IMR-90 (cell line): ENCODE measurements at regions not wholly inside any gene's neighbourhood (a gene's known extent, or its start where the extent isn't known, plus 50 kb on each side); places are given as distances from the start of the nearest gene placed in this dataset.
A peak's percentile ranks its signal among the peaks of the same experiment; 100 is the strongest.
"Not testable (repeated sequence)": the region's sequence is repeated elsewhere in the genome, so short reads cannot be mapped to it uniquely, and the experiment has no call there.

ENCODE experiments used
- ATAC-seq: fragments of 200-7000 bp; cut with Tn5 transposase; 2 replicates; pipeline ENCODE4 v1.9.1; 2020; ENCODE audit warnings: low read depth, mild to moderate bottlenecking, moderate library complexity
- BruUV-seq: library from RNA; stranded (reverse); fragments of 400-500 nt; replicated peaks from 2 replicates; lab custom pipeline; 2021; lab: Mats Ljungman, UMichigan
- CTCF ChIA-PET: fragments of 300-600 bp; formaldehyde crosslinking; extraction: SDS; loops from one replicate; lab custom pipeline; 2021; ENCODE audit warnings: antibody characterized with exemption; lab: Yijun Ruan, JAX
- POLR2A ChIA-PET: fragments of 300-600 bp; sonication (Branson Sonifier 250); formaldehyde crosslinking; loops from one replicate; lab custom pipeline; 2022; ENCODE audit warnings: antibody characterized with exemption; ENCODE audit not compliant: unreplicated experiment; lab: Charles Lee
- DNase-seq: peaks from one replicate; pipeline ENCODE4 v3.0.0; 2013
- H2AFZ ChIP-seq: replicated peaks from 2 replicates; pipeline ENCODE3; 2013; ENCODE audit warnings: low read length, mild to moderate bottlenecking; ENCODE audit not compliant: poor library complexity
- H2AK5ac ChIP-seq: 2 replicates; pipeline ENCODE4 v1.6.1; 2013; ENCODE audit warnings: low read depth, low read length, inconsistent platforms
- H2AK9ac ChIP-seq: replicated peaks from 2 replicates; pipeline ENCODE3; 2013; ENCODE audit warnings: mild to moderate bottlenecking, low read depth, low read length, moderate library complexity; ENCODE audit not compliant: poor library complexity
- H2BK120ac ChIP-seq: 2 replicates; pipeline ENCODE4 v1.6.1; 2013; ENCODE audit warnings: low read depth, low read length, inconsistent platforms
- H2BK15ac ChIP-seq: 3 replicates; pipeline ENCODE4 v1.6.1; 2013; ENCODE audit warnings: low read depth, low read length, inconsistent platforms
- H2BK20ac ChIP-seq: 2 replicates; pipeline ENCODE4 v1.6.1; 2013; ENCODE audit warnings: low read depth, mild to moderate bottlenecking, inconsistent platforms, low read length, moderate library complexity
- H2BK5ac ChIP-seq: 2 replicates; pipeline ENCODE4 v1.6.1; 2013; ENCODE audit warnings: mild to moderate bottlenecking, low read depth, low read length, inconsistent platforms; ENCODE audit not compliant: poor library complexity, severe bottlenecking
- H3K14ac ChIP-seq: replicated peaks from 2 replicates; pipeline ENCODE4 v1.6.1; 2013; ENCODE audit warnings: low read depth, low read length, inconsistent platforms
- H3K18ac ChIP-seq: 2 replicates; pipeline ENCODE4 v1.6.1; 2013; ENCODE audit warnings: low read depth, low read length, control low read depth
- H3K23ac ChIP-seq: 2 replicates; pipeline ENCODE4 v1.6.1; 2013; ENCODE audit warnings: low read depth, low read length, inconsistent platforms
- H3K27ac ChIP-seq: 2 replicates; pipeline ENCODE4 v1.5.1; 2013; ENCODE audit warnings: mild to moderate bottlenecking, control low read depth, low read length; ENCODE audit not compliant: insufficient read depth
- H3K27me3 ChIP-seq: 2 replicates; pipeline ENCODE4 v1.6.1; 2013; ENCODE audit warnings: low read length; ENCODE audit not compliant: control insufficient read depth, insufficient read depth
- H3K36me3 ChIP-seq: 2 replicates; pipeline ENCODE4 v1.6.1; 2013; ENCODE audit warnings: low read length, mixed read lengths; ENCODE audit not compliant: control insufficient read depth, insufficient read depth
- H3K4ac ChIP-seq: 2 replicates; pipeline ENCODE4 v1.6.1; 2013; ENCODE audit warnings: low read depth, low read length, inconsistent platforms
- H3K4me1 ChIP-seq: 2 replicates; pipeline ENCODE4 v1.6.1; 2013; ENCODE audit warnings: low read length, mixed read lengths; ENCODE audit not compliant: control insufficient read depth, insufficient read depth
- H3K4me2 ChIP-seq: 2 replicates; pipeline ENCODE4 v1.6.1; 2013; ENCODE audit warnings: low read depth, mild to moderate bottlenecking, control low read depth, low read length, moderate library complexity
- H3K4me3 ChIP-seq: 2 replicates; pipeline ENCODE4 v1.5.1; 2013; ENCODE audit warnings: low read depth, mild to moderate bottlenecking, control low read depth, low read length, moderate library complexity; ENCODE audit not compliant: insufficient read depth
- H3K56ac ChIP-seq: 2 replicates; pipeline ENCODE4 v1.6.1; 2013; ENCODE audit warnings: low read length, inconsistent platforms; ENCODE audit not compliant: insufficient read depth; ENCODE audit errors: extremely low read depth
- H3K79me1 ChIP-seq, 2 experiments: 2 replicates each; pipeline ENCODE4 v1.6.1; 2013; ENCODE audit warnings: low read length in 2 of 2, inconsistent platforms in 1 of 2, low read depth in 1 of 2
- H3K9ac ChIP-seq: 2 replicates; pipeline ENCODE4 v1.6.1; 2013; ENCODE audit warnings: low read depth, low read length, control low read depth
- H3K9me1 ChIP-seq: 2 replicates; pipeline ENCODE4 v1.6.1; 2013; ENCODE audit warnings: low read length, inconsistent platforms; ENCODE audit not compliant: insufficient read depth
- H3K9me3 ChIP-seq: 2 replicates; pipeline ENCODE4 v1.6.1; 2013; ENCODE audit warnings: low read length; ENCODE audit not compliant: control insufficient read depth, insufficient read depth
- H4K20me1 ChIP-seq: 2 replicates; pipeline ENCODE4 v1.6.1; 2013; ENCODE audit warnings: low read length, inconsistent platforms; ENCODE audit not compliant: insufficient read depth
- H4K5ac ChIP-seq: 2 replicates; pipeline ENCODE4 v1.6.1; 2013; ENCODE audit warnings: mild to moderate bottlenecking, low read depth, low read length, control low read depth
- H4K8ac ChIP-seq, 2 experiments: 2 replicates each; pipeline ENCODE4 v1.6.1; 2013; ENCODE audit warnings: low read depth in 2 of 2, low read length in 2 of 2, control low read depth in 1 of 2, inconsistent platforms in 1 of 2
- H4K91ac ChIP-seq: 2 replicates; pipeline ENCODE4 v1.6.1; 2013; ENCODE audit warnings: low read depth, low read length, inconsistent platforms; ENCODE audit not compliant: insufficient read depth
- WGBS, 2 experiments: methylation state at CpG; one replicate each; pipeline versions ENCODE4 v1.1.5 to v1.1.7; 2013; ENCODE audit warnings: missing lambda C conversion rate in 2 of 2; ENCODE audit not compliant: insufficient read length in 1 of 2; ENCODE audit errors: extremely low coverage in 2 of 2; 5-methylcytosine and 5-hydroxymethylcytosine counted together
- dilution Hi-C: fragments of 300-500 bp; cut with HindIII; formaldehyde crosslinking; loops from one replicate; pipeline ENCODE4 v1.14.3; 2018; ENCODE audit warnings: low sequenced_read_pairs; ENCODE audit not compliant: unreplicated experiment
- in situ Hi-C: fragments of 300-500 bp; cut with MboI; formaldehyde crosslinking; loops from 3 replicates; pipeline ENCODE4 v1.14.3; 2019; ENCODE audit warnings: low sequenced_read_pairs, inconsistent platforms, mixed read lengths
- intact Hi-C: fragments of 100-400 bp; cut with micrococcal nuclease; formaldehyde crosslinking; loops from 2 replicates; pipeline ENCODE4 v1.10.0; 2022

DNA sequence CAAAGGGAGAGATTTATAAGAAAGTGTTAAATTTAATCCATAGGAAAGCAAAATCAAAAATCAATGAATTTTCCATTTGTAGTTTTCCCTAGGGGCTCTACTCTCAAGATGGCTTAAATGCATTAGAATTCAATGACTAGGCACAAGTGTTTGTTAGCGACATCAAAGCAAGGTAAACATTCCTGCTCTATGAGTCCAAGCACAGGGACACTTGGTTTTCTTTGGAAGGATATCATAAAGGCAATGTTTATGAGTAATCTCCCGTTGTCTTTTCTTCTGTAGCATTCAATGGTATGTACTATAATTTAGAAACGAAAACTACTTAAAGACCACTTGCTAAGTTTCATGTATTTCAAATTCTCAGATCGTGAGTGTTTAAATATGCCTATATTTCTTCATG lies 54.8 kb upstream of the ZNF717 start:
- peak; percentile 11 for DNase-seq
- H3K9me1 ChIP-seq, ATAC-seq, H3K27me3 ChIP-seq, H4K5ac ChIP-seq, H2BK20ac ChIP-seq, H3K18ac ChIP-seq, BruUV-seq, H3K23ac ChIP-seq, dilution Hi-C loops, H3K4me3 ChIP-seq, H4K91ac ChIP-seq, H2AFZ ChIP-seq, H3K27ac ChIP-seq, CTCF ChIA-PET, H4K20me1 ChIP-seq, H3K4me1 ChIP-seq, H2BK5ac ChIP-seq, intact Hi-C loops, H2BK120ac ChIP-seq, H3K4me2 ChIP-seq, H3K36me3 ChIP-seq, H3K14ac ChIP-seq, POLR2A ChIA-PET, H3K9ac ChIP-seq, in situ Hi-C loops, H3K79me1 ChIP-seq, H3K9me3 ChIP-seq, H4K8ac ChIP-seq, H2AK5ac ChIP-seq, H2BK15ac ChIP-seq, H3K4ac ChIP-seq, H2AK9ac ChIP-seq, H3K56ac ChIP-seq: not testable (repeated sequence)
- no CpG with 5 or more reads among the region's 4 CpGs for WGBS, 2 experiments

DNA sequence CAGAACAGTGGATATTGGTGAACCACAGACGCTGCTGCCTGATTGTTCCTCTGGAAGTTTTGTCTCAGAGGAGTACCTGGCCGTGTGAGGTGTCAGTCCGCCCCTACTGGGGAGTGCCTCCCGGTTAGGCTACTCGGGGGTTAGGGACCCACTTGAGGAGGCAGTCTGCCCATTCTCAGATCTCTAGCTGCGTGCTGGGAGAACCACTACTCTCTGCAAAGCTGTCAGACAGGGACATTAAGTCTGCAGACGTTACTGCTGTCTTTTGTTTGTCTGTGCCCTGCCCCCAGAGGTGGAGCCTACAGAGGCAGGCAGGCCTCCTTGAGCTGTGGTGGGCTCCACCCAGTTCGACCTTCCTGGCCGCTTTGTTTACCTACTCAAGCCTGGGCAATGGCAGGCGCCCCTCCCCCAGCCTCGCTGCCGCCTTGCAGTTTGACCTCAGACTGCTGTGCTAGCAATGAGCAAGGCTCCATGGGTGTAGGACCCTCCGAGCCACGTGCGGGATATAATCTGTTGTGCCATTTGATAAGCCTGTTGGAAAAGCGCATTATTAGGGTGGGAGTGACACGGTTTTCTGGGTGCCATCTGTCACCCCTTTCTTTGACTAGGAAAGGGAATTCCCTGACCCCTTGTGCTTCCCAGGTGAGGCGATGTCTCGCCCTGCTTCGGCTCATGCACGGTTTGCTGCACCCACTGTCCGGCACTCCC lies 65.1 kb upstream of the ZNF717 start:
- H2BK15ac ChIP-seq, DNase-seq, H2BK5ac ChIP-seq, H4K5ac ChIP-seq, H3K14ac ChIP-seq, dilution Hi-C loops, intact Hi-C loops, H4K20me1 ChIP-seq, H3K36me3 ChIP-seq, H3K4me1 ChIP-seq, H2BK120ac ChIP-seq, H4K91ac ChIP-seq, H3K18ac ChIP-seq, H3K79me1 ChIP-seq, POLR2A ChIA-PET, H3K23ac ChIP-seq, H3K9me3 ChIP-seq, H3K4me3 ChIP-seq, H3K9ac ChIP-seq, H3K4ac ChIP-seq, in situ Hi-C loops, H3K9me1 ChIP-seq, H4K8ac ChIP-seq, H3K27ac ChIP-seq, CTCF ChIA-PET, BruUV-seq, H3K4me2 ChIP-seq, H2AK5ac ChIP-seq, ATAC-seq, H3K27me3 ChIP-seq, H2BK20ac ChIP-seq, H3K56ac ChIP-seq, H2AFZ ChIP-seq, H2AK9ac ChIP-seq: not testable (repeated sequence)
- WGBS, 2 experiments, result 52% methylated on average over 7 of the region's 22 CpGs; no CpG with 5 or more reads in 1 of the 2 experiments
